HG03378 (cell line): ENCODE measurements at regions not wholly inside any gene's neighbourhood (a gene's known extent, or its start where the extent isn't known, plus 50 kb on each side); places are given as distances from the start of the nearest gene placed in this dataset.

Source experiments
- ATAC-seq: cut with Tn5 transposase; IDR thresholded peaks from one replicate; pipeline ENCODE4 v1.9.1; 2021; ENCODE audit warnings: mild to moderate bottlenecking, moderate library complexity; ENCODE audit not compliant: unreplicated experiment

GRCh38 chr12:98243190-98243589, 272.2 kb upstream of the TMPO start:
- ATAC-seq = no peak

DNA sequence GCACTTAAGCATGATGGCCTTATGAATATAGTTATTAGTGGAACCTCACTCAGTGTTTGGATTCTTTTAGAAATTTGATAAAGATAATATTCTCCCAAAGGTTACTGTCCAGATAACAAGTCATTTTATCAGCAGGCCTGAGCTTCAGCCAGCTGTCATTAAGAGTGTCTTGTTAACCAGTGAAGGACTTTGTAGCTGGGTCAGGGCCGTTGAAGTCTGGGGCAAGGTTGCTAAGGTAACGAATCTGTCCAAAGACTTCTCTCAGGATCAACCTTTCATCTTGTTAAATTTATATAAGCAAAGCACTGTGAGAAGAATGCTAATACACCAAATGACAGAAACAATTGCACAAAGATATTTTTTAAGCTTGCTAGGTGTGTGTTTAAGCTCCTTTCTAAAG, 271.3 kb upstream of the TMPO start:
- no peak for ATAC-seq

GRCh38 chr12:98253207-98254037, 262.0 kb upstream of the TMPO start:
- no peak for ATAC-seq

GRCh38 chr12:98256830-98257229, 258.6 kb upstream of the TMPO start:
- ATAC-seq = no peak

DNA sequence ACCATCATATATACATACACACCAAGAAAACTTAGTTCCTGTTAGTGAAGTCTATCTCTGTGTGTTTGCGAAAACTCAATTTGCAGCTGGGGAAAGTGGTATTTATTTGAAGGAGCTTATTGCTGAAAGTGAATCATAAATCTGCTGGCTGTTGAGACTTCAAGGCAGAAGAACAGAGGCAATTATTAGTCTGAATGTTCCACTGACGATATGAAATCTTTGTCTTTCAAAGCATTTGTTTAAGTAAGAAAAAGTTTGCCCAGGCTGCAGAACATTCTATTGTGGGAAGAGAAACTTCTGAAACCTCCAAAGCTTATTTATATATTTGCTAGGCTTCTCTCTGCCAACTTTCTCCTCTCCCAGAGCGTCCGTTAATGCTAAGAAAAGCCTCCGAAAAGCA, 255.7 kb upstream of the TMPO start:
- no peak for ATAC-seq

- ATAC-seq = no peak
Observed at GRCh38 chr12:98260276-98260675, 255.1 kb upstream of the TMPO start.

GRCh38 chr12:98262902-98263301, 252.5 kb upstream of the TMPO start:
- ATAC-seq = no peak

DNA sequence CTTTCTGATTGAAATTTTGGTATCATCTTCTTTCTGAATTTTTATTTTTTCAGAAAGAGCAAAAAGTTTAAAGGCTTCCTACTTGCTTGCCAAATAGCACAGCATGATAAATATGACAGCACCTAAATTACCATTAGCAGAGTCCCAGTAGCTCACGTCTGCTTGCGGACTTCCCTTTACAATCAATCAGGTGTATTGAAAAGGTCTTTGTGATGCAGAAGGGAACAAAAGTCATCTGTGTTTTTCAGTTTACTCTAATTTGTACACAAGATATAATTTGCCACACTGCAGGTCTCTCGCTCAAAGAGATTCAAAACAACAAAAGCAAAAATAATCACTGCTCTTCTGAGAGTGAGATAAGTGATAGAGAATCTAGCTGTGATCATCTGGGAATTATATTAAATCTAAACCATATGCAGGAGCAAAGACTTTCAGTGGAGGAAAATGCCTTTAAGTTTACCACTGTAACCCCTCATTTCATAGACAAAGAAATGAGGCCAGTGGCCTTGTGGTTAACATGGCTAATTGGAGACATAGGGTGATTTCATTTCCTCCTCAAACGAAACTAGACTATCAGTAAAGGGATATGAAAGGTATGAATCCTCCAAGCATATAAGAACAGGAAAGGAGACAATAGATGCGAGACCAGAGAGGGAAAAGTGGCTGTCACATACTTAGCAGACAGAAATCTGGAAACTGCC, 240.8 kb upstream of the TMPO start:
- peak; percentile 99 for ATAC-seq

GRCh38 chr12:98275131-98275475, 240.3 kb upstream of the TMPO start:
- ATAC-seq = peak; percentile 39

GRCh38 chr12:98280152-98280551, 235.2 kb upstream of the TMPO start:
- ATAC-seq = no peak

GRCh38 chr12:98280621-98281020, 234.8 kb upstream of the TMPO start:
- no peak for ATAC-seq

- ATAC-seq = no peak
Observed at GRCh38 chr12:98291828-98292227, 223.6 kb upstream of the TMPO start.

- no peak for ATAC-seq
Observed at GRCh38 chr12:98294051-98294805, 221.2 kb upstream of the TMPO start.

GRCh38 chr12:98295681-98296080, 219.7 kb upstream of the TMPO start:
- no peak for ATAC-seq

- no peak for ATAC-seq
Observed at GRCh38 chr12:98296462-98297079, 218.8 kb upstream of the TMPO start.

DNA sequence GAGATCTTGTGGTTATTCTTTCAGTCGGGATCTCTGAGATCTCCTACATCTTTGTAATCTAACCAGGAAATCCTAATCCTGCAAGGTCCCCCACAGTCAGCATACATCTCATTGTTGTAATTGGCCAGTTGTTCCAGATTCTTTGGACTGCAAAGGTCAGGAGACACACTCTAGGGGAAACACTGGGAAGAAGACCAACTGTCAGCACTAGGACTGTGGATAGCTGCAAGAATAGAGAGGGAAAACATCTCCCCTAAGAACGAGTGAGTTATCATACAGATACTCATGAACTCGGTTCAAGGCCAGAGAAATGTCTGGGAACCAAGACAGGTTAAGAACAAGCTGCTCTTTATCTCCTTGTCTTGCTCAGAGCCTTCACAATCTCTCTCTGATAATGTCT, 217.9 kb upstream of the TMPO start:
- no peak for ATAC-seq

DNA sequence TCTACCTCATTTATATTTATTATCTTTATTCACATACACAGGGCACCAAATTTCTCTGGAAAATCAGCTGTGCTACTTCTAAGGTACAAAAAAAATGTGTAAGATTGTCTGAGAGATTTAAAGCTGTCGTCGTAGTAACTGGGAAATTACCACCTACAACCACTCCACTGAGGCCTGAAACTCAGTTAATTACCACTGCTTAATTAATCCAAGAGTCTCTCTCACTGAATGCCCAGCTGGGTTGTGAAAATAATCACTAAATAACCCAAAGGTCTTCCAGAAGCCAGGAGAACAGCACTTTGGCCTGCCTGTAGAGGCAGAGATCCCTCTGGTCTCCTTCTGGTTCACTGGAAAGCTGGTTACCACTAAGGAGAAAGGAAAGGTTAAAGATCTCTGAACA, 207.2 kb upstream of the TMPO start:
- no peak for ATAC-seq

GRCh38 chr12:98317939-98318899, 197.2 kb upstream of the TMPO start:
- ATAC-seq = no peak

DNA sequence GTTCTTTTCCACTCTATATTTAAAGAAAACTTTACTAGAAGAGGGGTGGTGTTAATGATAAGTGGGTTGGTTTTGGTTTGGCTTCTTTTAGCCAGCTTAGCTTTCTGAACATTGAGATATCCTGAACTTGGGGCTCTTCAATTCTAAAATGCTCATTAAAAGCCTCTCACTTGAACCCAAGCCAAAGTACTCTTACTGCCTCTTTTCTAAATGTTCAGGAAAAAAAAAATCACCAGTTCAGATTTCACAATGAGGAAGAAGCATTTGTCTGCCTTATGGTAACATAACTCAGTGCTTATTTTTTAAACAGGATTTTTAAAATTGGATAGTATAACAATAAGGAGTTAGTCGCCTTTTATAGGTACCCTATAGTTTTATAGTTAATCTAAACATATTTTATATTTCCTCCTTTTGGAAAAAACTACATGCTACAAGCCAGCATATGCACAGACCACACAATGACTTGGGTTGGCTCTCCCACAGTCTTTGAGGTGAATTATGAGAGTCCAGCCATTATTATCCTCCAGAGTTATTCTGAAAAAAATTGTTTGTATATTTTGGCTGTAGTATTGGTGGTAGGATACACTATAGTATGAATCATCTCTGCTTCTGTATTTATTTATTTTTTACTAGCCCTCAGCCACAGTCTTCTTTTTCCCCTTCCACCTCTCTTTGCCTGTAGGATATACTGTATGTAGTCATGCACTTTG, 195.5 kb upstream of the TMPO start:
- no peak for ATAC-seq

DNA sequence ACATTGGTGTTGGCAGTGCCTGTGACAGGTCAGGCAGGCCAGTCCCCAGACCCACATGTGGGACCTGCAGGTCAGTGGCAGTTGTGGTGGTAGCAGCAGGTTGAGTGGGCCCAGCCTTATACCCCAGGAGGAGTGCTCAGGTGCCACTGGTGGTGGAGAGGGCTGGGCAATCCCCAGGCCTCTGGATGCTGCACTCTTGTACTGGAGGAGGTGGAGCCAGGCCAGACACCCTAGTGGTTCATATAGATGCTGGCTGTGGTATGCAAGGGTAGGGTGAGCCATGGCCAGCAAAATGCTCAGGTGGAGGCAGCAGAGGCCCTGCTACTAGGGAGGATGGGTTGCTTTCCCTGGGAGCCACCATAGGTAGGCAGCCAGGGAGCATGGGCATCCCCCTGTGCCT, 190.4 kb upstream of the TMPO start:
- no peak for ATAC-seq
